ENCODE measurements at regions not wholly inside any gene's neighbourhood (a gene's known extent, or its start where the extent isn't known, plus 50 kb on each side); places are given as distances from the start of the nearest gene placed in this dataset.

DNA sequence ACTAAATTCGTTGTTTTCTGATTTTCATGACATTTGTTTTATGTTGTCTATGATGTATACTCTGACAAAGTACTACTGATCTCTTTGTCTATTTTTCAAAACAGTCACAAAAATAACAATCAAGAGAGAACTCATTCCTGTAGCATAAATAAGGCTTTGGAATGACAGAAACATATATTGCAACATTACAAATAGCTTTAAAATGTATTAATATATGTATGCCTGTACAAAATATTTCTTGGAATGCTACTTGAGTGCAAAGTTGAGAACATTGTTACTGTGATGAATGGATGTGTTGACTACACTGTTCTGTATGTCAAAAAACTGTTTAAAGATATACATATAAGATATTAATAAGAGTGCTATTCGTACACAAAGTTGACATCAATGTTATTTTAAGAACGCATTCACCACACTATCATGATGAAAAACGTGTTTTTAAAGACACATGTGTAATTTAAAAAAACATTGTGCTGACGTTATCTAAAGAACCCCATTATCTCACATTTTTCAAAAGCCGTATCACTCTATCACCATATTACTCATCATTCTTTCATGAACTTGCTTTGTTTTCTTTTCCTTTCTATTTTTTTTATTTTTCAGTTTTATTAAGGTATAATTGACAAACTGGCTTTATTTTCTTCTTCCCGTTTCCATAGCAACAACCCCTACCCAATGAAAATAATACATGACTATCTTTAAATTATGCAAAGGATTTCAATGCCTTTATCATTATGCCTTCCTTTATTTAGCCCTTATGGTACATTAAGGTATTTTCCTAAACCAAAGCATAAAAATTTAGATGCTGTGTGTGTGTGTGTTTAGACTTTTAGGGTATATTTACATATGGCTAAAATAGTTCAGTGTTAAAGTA lies 918.8 kb downstream of the SLITRK1 start:
- H3K27ac Mint-ChIP-seq, result no peak overlapping the region
- no peaks in the 10 kb centered on the region for H3K4me1 Mint-ChIP-seq
- no peak for DNase-seq (ENCODE audit: low spot score)
- H3K36me3 Mint-ChIP-seq (ENCODE audit: low read depth), result no peaks in the 10 kb centered on the region
- Histone ChIP-seq H3K27ac (ENCODE audit: low read depth) (no peak overlapping the region), H3K9me2 (ENCODE audit: insufficient read depth) (peaks cover 5% of the 10 kb centered on the region; the same call in 1 of the 2 replicates), H3K4me2 (no peak overlapping the region), H3F3A (replicated peaks; ENCODE audit: low read depth) (no peaks in the 10 kb centered on the region), H3K4me1 (ENCODE audit: insufficient read depth) (no peaks in the 10 kb centered on the region), H4K20me1 (replicated peaks; ENCODE audit: insufficient read depth) (no peaks in the 10 kb centered on the region), H3K79me2 (replicated peaks; ENCODE audit: insufficient read depth) (no peaks in the 10 kb centered on the region), H2AFZ (no peak overlapping the region), H3K36me3 (ENCODE audit: insufficient read depth) (no peaks in the 10 kb centered on the region), H3K27me3 (ENCODE audit: insufficient read depth) (no peaks in the 10 kb centered on the region), H3K4me3 (no peak overlapping the region)
- TF ChIP-seq EZH2phosphoT487 (IDR thresholded peaks at IDR 0.05; ENCODE audit: unreplicated experiment), result no peak
- TF ChIP-seq, protein P1, sequence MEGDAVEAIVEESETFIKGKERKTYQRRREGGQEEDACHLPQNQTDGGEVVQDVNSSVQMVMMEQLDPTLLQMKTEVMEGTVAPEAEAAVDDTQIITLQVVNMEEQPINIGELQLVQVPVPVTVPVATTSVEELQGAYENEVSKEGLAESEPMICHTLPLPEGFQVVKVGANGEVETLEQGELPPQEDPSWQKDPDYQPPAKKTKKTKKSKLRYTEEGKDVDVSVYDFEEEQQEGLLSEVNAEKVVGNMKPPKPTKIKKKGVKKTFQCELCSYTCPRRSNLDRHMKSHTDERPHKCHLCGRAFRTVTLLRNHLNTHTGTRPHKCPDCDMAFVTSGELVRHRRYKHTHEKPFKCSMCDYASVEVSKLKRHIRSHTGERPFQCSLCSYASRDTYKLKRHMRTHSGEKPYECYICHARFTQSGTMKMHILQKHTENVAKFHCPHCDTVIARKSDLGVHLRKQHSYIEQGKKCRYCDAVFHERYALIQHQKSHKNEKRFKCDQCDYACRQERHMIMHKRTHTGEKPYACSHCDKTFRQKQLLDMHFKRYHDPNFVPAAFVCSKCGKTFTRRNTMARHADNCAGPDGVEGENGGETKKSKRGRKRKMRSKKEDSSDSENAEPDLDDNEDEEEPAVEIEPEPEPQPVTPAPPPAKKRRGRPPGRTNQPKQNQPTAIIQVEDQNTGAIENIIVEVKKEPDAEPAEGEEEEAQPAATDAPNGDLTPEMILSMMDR (conservative IDR thresholded peaks at IDR 0.05; ENCODE audit: low read depth in 2 of 2), result no peak
- TF ChIP-seq, protein P2, sequence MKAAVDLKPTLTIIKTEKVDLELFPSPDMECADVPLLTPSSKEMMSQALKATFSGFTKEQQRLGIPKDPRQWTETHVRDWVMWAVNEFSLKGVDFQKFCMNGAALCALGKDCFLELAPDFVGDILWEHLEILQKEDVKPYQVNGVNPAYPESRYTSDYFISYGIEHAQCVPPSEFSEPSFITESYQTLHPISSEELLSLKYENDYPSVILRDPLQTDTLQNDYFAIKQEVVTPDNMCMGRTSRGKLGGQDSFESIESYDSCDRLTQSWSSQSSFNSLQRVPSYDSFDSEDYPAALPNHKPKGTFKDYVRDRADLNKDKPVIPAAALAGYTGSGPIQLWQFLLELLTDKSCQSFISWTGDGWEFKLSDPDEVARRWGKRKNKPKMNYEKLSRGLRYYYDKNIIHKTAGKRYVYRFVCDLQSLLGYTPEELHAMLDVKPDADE (IDR thresholded peaks at IDR 0.05), result no peak
- TF ChIP-seq ZNF114 (CRISPR knock-in tag; IDR thresholded peaks at IDR 0.05), result no peak
- TF ChIP-seq STAT1 (IDR thresholded peaks at IDR 0.05; ENCODE audit: unreplicated experiment), result no peak
- TF ChIP-seq, protein P3, sequence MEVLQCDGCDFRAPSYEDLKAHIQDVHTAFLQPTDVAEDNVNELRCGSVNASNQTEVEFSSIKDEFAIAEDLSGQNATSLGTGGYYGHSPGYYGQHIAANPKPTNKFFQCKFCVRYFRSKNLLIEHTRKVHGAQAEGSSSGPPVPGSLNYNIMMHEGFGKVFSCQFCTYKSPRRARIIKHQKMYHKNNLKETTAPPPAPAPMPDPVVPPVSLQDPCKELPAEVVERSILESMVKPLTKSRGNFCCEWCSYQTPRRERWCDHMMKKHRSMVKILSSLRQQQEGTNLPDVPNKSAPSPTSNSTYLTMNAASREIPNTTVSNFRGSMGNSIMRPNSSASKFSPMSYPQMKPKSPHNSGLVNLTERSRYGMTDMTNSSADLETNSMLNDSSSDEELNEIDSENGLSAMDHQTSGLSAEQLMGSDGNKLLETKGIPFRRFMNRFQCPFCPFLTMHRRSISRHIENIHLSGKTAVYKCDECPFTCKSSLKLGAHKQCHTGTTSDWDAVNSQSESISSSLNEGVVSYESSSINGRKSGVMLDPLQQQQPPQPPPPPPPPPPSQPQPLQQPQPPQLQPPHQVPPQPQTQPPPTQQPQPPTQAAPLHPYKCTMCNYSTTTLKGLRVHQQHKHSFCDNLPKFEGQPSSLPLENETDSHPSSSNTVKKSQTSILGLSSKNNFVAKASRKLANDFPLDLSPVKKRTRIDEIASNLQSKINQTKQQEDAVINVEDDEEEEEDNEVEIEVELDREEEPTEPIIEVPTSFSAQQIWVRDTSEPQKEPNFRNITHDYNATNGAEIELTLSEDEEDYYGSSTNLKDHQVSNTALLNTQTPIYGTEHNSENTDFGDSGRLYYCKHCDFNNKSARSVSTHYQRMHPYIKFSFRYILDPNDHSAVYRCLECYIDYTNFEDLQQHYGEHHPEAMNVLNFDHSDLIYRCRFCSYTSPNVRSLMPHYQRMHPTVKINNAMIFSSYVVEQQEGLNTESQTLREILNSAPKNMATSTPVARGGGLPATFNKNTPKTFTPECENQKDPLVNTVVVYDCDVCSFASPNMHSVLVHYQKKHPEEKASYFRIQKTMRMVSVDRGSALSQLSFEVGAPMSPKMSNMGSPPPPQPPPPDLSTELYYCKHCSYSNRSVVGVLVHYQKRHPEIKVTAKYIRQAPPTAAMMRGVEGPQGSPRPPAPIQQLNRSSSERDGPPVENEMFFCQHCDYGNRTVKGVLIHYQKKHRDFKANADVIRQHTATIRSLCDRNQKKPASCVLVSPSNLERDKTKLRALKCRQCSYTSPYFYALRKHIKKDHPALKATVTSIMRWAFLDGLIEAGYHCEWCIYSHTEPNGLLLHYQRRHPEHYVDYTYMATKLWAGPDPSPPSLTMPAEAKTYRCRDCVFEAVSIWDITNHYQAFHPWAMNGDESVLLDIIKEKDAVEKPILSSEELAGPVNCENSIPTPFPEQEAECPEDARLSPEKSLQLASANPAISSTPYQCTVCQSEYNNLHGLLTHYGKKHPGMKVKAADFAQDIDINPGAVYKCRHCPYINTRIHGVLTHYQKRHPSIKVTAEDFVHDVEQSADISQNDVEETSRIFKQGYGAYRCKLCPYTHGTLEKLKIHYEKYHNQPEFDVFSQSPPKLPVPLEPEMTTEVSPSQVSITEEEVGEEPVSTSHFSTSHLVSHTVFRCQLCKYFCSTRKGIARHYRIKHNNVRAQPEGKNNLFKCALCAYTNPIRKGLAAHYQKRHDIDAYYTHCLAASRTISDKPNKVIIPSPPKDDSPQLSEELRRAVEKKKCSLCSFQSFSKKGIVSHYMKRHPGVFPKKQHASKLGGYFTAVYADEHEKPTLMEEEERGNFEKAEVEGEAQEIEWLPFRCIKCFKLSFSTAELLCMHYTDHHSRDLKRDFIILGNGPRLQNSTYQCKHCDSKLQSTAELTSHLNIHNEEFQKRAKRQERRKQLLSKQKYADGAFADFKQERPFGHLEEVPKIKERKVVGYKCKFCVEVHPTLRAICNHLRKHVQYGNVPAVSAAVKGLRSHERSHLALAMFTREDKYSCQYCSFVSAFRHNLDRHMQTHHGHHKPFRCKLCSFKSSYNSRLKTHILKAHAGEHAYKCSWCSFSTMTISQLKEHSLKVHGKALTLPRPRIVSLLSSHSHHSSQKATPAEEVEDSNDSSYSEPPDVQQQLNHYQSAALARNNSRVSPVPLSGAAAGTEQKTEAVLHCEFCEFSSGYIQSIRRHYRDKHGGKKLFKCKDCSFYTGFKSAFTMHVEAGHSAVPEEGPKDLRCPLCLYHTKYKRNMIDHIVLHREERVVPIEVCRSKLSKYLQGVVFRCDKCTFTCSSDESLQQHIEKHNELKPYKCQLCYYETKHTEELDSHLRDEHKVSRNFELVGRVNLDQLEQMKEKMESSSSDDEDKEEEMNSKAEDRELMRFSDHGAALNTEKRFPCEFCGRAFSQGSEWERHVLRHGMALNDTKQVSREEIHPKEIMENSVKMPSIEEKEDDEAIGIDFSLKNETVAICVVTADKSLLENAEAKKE (CRISPR knock-in tag; IDR thresholded peaks at IDR 0.05), result no peak
- TF ChIP-seq POLR2AphosphoS5 (IDR thresholded peaks at IDR 0.05; ENCODE audit: low read depth), result no peak
- TF ChIP-seq CREB1 (CRISPR knock-in tag; IDR thresholded peaks at IDR 0.05; ENCODE audit: low read depth), result no peak
- TF ChIP-seq EZH2 (IDR thresholded peaks at IDR 0.05; ENCODE audit: low read depth, unreplicated experiment), result no peak
- no peak for TF ChIP-seq ZNF331 (CRISPR knock-in tag; IDR thresholded peaks at IDR 0.05; ENCODE audit: low read depth)
- TF ChIP-seq JUNB (IDR thresholded peaks at IDR 0.05; ENCODE audit: unreplicated experiment), result no peak
- TF ChIP-seq NANOG (IDR thresholded peaks at IDR 0.05; ENCODE audit: borderline replicate concordance), result no peak
- TF ChIP-seq, protein P4, sequence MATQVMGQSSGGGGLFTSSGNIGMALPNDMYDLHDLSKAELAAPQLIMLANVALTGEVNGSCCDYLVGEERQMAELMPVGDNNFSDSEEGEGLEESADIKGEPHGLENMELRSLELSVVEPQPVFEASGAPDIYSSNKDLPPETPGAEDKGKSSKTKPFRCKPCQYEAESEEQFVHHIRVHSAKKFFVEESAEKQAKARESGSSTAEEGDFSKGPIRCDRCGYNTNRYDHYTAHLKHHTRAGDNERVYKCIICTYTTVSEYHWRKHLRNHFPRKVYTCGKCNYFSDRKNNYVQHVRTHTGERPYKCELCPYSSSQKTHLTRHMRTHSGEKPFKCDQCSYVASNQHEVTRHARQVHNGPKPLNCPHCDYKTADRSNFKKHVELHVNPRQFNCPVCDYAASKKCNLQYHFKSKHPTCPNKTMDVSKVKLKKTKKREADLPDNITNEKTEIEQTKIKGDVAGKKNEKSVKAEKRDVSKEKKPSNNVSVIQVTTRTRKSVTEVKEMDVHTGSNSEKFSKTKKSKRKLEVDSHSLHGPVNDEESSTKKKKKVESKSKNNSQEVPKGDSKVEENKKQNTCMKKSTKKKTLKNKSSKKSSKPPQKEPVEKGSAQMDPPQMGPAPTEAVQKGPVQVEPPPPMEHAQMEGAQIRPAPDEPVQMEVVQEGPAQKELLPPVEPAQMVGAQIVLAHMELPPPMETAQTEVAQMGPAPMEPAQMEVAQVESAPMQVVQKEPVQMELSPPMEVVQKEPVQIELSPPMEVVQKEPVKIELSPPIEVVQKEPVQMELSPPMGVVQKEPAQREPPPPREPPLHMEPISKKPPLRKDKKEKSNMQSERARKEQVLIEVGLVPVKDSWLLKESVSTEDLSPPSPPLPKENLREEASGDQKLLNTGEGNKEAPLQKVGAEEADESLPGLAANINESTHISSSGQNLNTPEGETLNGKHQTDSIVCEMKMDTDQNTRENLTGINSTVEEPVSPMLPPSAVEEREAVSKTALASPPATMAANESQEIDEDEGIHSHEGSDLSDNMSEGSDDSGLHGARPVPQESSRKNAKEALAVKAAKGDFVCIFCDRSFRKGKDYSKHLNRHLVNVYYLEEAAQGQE (IDR thresholded peaks at IDR 0.05; ENCODE audit: unreplicated experiment), result no peak
- H3K27me3 Mint-ChIP-seq (ENCODE audit: insufficient read depth, low read depth, poor library complexity), result no peaks in the 10 kb centered on the region
- H3K4me3 Mint-ChIP-seq, result no peak overlapping the region
- no peak for ATAC-seq
- no peaks in the 10 kb centered on the region; the same call in 2 of the 3 replicates for H3K9me3 Mint-ChIP-seq
